H9 (cell line): ENCODE measurements at regions not wholly inside any gene's neighbourhood (a gene's known extent, or its start where the extent isn't known, plus 50 kb on each side); places are given as distances from the start of the nearest gene placed in this dataset.

Experiments
- DNase-seq: peaks from one replicate; pipeline ENCODE4 v3.0.0-alpha.2; 2017
- H2AFZ ChIP-seq: one replicate; pipeline ENCODE4 v1.6.1; 2013; ENCODE audit warnings: mild to moderate bottlenecking, low read length, control low read depth, moderate library complexity
- H2AK5ac ChIP-seq: 2 replicates; pipeline ENCODE4 v1.6.1; 2013; ENCODE audit warnings: low read length, control low read depth, mixed read lengths; ENCODE audit not compliant: insufficient read length
- H2BK120ac ChIP-seq: one replicate; pipeline ENCODE4 v1.6.1; 2013; ENCODE audit warnings: low read depth, mild to moderate bottlenecking, low read length, control low read depth, inconsistent platforms; ENCODE audit not compliant: poor library complexity, severe bottlenecking
- H2BK12ac ChIP-seq: 2 replicates; pipeline ENCODE4 v1.6.1; 2013; ENCODE audit warnings: low read length, control low read depth, mixed read lengths, low read depth; ENCODE audit not compliant: insufficient read length
- H2BK15ac ChIP-seq: 2 replicates; pipeline ENCODE4 v1.6.1; 2013; ENCODE audit warnings: low read depth, low read length, control low read depth
- H2BK20ac ChIP-seq: one replicate; pipeline ENCODE4 v1.6.1; 2013; ENCODE audit warnings: low read depth, mild to moderate bottlenecking, low read length, control low read depth, inconsistent platforms; ENCODE audit not compliant: poor library complexity, severe bottlenecking
- H2BK5ac ChIP-seq: 2 replicates; pipeline ENCODE4 v1.6.1; 2013; ENCODE audit warnings: low read length, control low read depth, mixed read lengths; ENCODE audit not compliant: insufficient read length
- H3K14ac ChIP-seq: 2 replicates; pipeline ENCODE4 v1.6.1; 2013; ENCODE audit warnings: low read length, control low read depth; ENCODE audit not compliant: insufficient read depth
- H3K18ac ChIP-seq: 2 replicates; pipeline ENCODE4 v1.6.1; 2013; ENCODE audit warnings: low read depth, mild to moderate bottlenecking, mixed read lengths, low read length, control low read depth; ENCODE audit not compliant: insufficient read length
- H3K23ac ChIP-seq: 2 replicates; pipeline ENCODE4 v1.6.1; 2013; ENCODE audit warnings: low read length, control low read depth, mixed read lengths, low read depth; ENCODE audit not compliant: insufficient read length
- H3K23me2 ChIP-seq: 2 replicates; pipeline ENCODE4 v1.6.1; 2013; ENCODE audit warnings: low read depth, mild to moderate bottlenecking, mixed read lengths, low read length, control low read depth; ENCODE audit not compliant: insufficient read length, poor library complexity, severe bottlenecking
- H3K27ac ChIP-seq: 2 replicates; pipeline ENCODE4 v1.5.1; 2013; ENCODE audit warnings: low read length, control low read depth, mixed read lengths, low read depth; ENCODE audit not compliant: insufficient read length
- H3K27me3 ChIP-seq: 2 replicates; pipeline ENCODE4 v1.6.1; 2013; ENCODE audit warnings: low read length, control low read depth, inconsistent platforms; ENCODE audit not compliant: insufficient read depth
- H3K4ac ChIP-seq: 2 replicates; pipeline ENCODE4 v1.6.1; 2013; ENCODE audit warnings: low read depth, mild to moderate bottlenecking, control low read depth, inconsistent platforms, low read length, moderate library complexity
- H3K4me1 ChIP-seq: 2 replicates; pipeline ENCODE4 v1.6.1; 2013; ENCODE audit warnings: low read length, control low read depth, inconsistent platforms; ENCODE audit not compliant: insufficient read depth
- H3K4me2 ChIP-seq: 2 replicates; pipeline ENCODE4 v1.6.1; 2013; ENCODE audit warnings: low read length, control low read depth, mixed read lengths; ENCODE audit not compliant: insufficient read length, insufficient read depth
- H3K56ac ChIP-seq: 2 replicates; pipeline ENCODE4 v1.6.1; 2013; ENCODE audit warnings: low read depth, mild to moderate bottlenecking, mixed read lengths, low read length, control low read depth; ENCODE audit not compliant: insufficient read length
- H3K79me1 ChIP-seq: 2 replicates; pipeline ENCODE4 v1.6.1; 2013; ENCODE audit warnings: low read depth, mild to moderate bottlenecking, moderate library complexity, low read length, control low read depth, inconsistent platforms; ENCODE audit not compliant: insufficient read depth, poor library complexity, severe bottlenecking
- H3K79me2 ChIP-seq: 2 replicates; pipeline ENCODE4 v1.6.1; 2013; ENCODE audit warnings: low read length, control low read depth, inconsistent platforms; ENCODE audit not compliant: insufficient read depth
- H3K9ac ChIP-seq: 2 replicates; pipeline ENCODE4 v1.6.1; 2013; ENCODE audit warnings: low read length, control low read depth, mixed read lengths; ENCODE audit not compliant: insufficient read length; ENCODE audit errors: extremely low read depth
- H3K9me3 ChIP-seq: one replicate; pipeline ENCODE4 v1.6.1; 2013; ENCODE audit warnings: low read depth, low read length, inconsistent platforms; ENCODE audit not compliant: control insufficient read depth
- H3T11ph ChIP-seq: one replicate; pipeline ENCODE4 v1.6.1; 2013; ENCODE audit warnings: mild to moderate bottlenecking, low read length, control low read depth, inconsistent platforms
- H4K20me1 ChIP-seq: one replicate; pipeline ENCODE4 v1.6.1; 2013; ENCODE audit not compliant: control insufficient read depth, insufficient read length, insufficient read depth
- H4K5ac ChIP-seq: 2 replicates; pipeline ENCODE4 v1.6.1; 2013; ENCODE audit warnings: low read depth, mild to moderate bottlenecking, mixed read lengths, low read length, control low read depth; ENCODE audit not compliant: insufficient read length
- H4K8ac ChIP-seq: replicated peaks from 2 replicates; pipeline ENCODE4 v1.6.1; 2013; ENCODE audit warnings: low read length, control low read depth, mixed read lengths, low read depth; ENCODE audit not compliant: insufficient read length
- H4K91ac ChIP-seq: 2 replicates; pipeline ENCODE4 v1.6.1; 2013; ENCODE audit warnings: low read depth, mild to moderate bottlenecking, moderate library complexity, mixed read lengths, low read length, control low read depth; ENCODE audit not compliant: insufficient read length
- H3K27ac Mint-ChIP-seq, 3 experiments: 2 replicates in 2 of 3; 3 replicates in 1 of 3; pipeline ENCODE4 v1.8.0; 2020 to 2021; ENCODE audit warnings: mixed read lengths in 3 of 3, mild to moderate bottlenecking in 1 of 3, moderate library complexity in 1 of 3
- H3K27me3 Mint-ChIP-seq: 2 replicates; pipeline ENCODE4 v1.8.0; 2021; ENCODE audit warnings: low read depth, mild to moderate bottlenecking, moderate library complexity, mixed read lengths
- H3K36me3 Mint-ChIP-seq, 3 experiments: 2 replicates in 2 of 3; 3 replicates in 1 of 3; pipeline ENCODE4 v1.8.0; 2020 to 2021; ENCODE audit warnings: low read depth in 3 of 3, mixed read lengths in 3 of 3; ENCODE audit not compliant: insufficient read depth in 1 of 3
- H3K4me1 Mint-ChIP-seq, 2 experiments: 2 replicates each; pipeline ENCODE4 v1.8.0; 2020; ENCODE audit warnings: mixed read lengths in 2 of 2
- H3K4me3 Mint-ChIP-seq, 2 experiments: 2 replicates in 1 of 2; 3 replicates in 1 of 2; pipeline ENCODE4 v1.8.0; 2020 to 2021; ENCODE audit warnings: mild to moderate bottlenecking in 2 of 2, mixed read lengths in 2 of 2, moderate library complexity in 1 of 2
- H3K9me3 Mint-ChIP-seq, 2 experiments: 2 replicates in 1 of 2; 3 replicates in 1 of 2; pipeline ENCODE4 v1.8.0; 2020; ENCODE audit warnings: mild to moderate bottlenecking in 2 of 2, mixed read lengths in 2 of 2, moderate library complexity in 1 of 2
- WGBS: extraction: QIAGEN DNeasy Blood & Tissue Kit; methylation state at CpG from one replicate; pipeline ENCODE4 v1.1.7; 2013; ENCODE audit warnings: missing lambda C conversion rate, low lambda C conversion rate, mixed read lengths; ENCODE audit not compliant: insufficient read length; ENCODE audit errors: extremely low coverage; 5-methylcytosine and 5-hydroxymethylcytosine counted together
- TF ChIP-seq, protein P1 (sequence below): fragments of 200-600 bp; sonication (generic); conservative IDR thresholded peaks from 3 replicates; pipeline ENCODE4 v1.8.0; 2021; ENCODE audit warnings: antibody characterized with exemption, mild to moderate bottlenecking

DNA sequence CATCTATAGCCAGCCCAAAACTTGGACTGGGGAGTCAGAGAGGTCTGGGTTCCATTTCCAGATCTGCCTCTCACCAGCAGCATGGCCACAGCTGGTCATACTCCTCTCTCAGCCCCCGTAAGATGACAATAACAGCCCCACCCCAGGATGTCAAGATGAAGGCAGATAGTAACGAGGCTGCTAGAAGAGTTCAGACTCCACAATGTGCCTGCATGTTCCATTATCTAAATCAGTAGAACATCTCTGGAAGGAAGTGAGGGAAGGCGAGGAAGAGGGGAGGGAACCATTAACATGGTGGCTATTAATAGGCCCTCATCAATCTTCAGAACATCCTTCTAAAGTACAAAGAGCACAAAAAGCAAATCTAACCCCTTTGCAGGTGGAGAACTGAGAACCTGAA, 98.0 kb upstream of the KCNG1 start:
- Histone ChIP-seq H3K23ac (no peak overlapping the region), H2BK20ac (no peak overlapping the region), H4K5ac (no peak overlapping the region), H3K4ac (no peak overlapping the region), H3K18ac (no peak overlapping the region), H2BK120ac (no peak overlapping the region), H2AK5ac (no peak overlapping the region), H3K56ac (no peak overlapping the region), H2BK12ac (no peak overlapping the region), H3K9me3 (no peaks in the 10 kb centered on the region), H4K8ac (no peak overlapping the region), H3K9ac (no peak overlapping the region), H3K23me2 (no peaks in the 10 kb centered on the region), H4K91ac (no peak overlapping the region), H3K4me1 (peaks cover 2% of the 10 kb centered on the region; the same call in 1 of the 2 replicates), H2AFZ (no peak overlapping the region), H3K27me3 (no peaks in the 10 kb centered on the region), H3K4me2 (no peak overlapping the region), H3K79me2 (no peaks in the 10 kb centered on the region), H3K27ac (no peak overlapping the region), H3K14ac (no peak overlapping the region), H2BK15ac (no peak overlapping the region), H2BK5ac (no peak overlapping the region), H4K20me1 (no peaks in the 10 kb centered on the region), H3T11ph (no peak overlapping the region), H3K79me1 (no peaks in the 10 kb centered on the region)
- Mint-ChIP-seq H3K9me3 (no peaks in the 10 kb centered on the region; a peak in 2 of 5 replicates), H3K36me3 (no peaks in the 10 kb centered on the region), H3K27ac (no peak overlapping the region), H3K27me3 (peaks cover 8% of the 10 kb centered on the region), H3K4me1 (peaks cover 34 to 41% of the 10 kb centered on the region in 2 experiments), H3K4me3 (no peak overlapping the region)
- TF ChIP-seq, protein P1, sequence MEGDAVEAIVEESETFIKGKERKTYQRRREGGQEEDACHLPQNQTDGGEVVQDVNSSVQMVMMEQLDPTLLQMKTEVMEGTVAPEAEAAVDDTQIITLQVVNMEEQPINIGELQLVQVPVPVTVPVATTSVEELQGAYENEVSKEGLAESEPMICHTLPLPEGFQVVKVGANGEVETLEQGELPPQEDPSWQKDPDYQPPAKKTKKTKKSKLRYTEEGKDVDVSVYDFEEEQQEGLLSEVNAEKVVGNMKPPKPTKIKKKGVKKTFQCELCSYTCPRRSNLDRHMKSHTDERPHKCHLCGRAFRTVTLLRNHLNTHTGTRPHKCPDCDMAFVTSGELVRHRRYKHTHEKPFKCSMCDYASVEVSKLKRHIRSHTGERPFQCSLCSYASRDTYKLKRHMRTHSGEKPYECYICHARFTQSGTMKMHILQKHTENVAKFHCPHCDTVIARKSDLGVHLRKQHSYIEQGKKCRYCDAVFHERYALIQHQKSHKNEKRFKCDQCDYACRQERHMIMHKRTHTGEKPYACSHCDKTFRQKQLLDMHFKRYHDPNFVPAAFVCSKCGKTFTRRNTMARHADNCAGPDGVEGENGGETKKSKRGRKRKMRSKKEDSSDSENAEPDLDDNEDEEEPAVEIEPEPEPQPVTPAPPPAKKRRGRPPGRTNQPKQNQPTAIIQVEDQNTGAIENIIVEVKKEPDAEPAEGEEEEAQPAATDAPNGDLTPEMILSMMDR, result no peak
- WGBS, result no CpG with 5 or more reads among the region's 3 CpGs
- no peak for DNase-seq
